ENCODE measurements at regions not wholly inside any gene's neighbourhood (a gene's known extent, or its start where the extent isn't known, plus 50 kb on each side); places are given as distances from the start of the nearest gene placed in this dataset.

- no peak for DNase-seq
Measured at GRCh38 chr2:16328521-16329190, 337.0 kb downstream of the CYRIA start.

DNA sequence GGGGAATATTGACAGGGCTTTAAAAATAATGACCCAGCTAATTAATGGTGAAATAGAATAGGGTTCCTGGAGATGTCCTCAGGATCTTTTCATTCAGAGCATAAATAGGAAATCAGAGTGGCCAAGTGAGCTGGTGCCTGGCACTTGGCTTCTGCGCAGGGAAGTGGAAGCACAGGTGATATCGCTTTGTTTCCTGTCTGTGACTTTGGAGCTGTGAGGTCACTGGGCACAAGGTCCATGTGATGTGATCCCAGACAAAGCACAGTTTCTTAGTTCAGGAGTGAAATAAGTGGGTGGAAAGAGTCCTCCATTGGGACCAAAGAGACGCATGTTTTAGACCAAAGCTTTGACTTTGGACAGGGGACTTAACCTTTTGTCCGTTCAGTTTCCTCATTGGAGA is 338.3 kb downstream of the CYRIA start:
- DNase-seq = no peak

- DNase-seq = no peak
Measured at GRCh38 chr2:16326711-16327300, 338.8 kb downstream of the CYRIA start.

DNA sequence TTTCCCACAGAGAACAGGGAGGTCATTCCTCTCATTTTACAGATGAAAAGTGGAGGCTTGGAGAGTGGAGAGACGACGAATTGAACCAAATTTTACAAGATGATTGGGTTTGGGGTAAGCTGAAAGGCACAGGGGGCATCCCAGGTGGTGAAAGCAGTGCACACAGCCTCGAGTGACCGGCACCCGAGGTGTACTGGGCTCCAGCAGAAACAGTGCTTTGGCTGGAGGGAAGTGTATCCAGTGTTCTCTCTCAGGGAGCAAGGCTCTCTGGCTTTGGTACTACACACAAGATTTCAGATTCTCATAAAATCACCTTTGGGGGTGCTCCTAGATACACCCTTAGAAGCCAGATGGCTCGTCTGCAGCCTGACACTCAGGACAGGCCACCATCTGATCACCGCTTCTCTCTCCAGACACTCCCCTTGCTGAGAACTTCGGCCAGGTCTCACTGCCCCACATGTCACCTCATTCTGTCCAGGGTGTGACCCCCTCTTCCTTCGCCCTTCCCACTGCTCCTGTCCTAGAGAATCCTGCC is 339.6 kb downstream of the CYRIA start:
- DNase-seq = no peak

DNA sequence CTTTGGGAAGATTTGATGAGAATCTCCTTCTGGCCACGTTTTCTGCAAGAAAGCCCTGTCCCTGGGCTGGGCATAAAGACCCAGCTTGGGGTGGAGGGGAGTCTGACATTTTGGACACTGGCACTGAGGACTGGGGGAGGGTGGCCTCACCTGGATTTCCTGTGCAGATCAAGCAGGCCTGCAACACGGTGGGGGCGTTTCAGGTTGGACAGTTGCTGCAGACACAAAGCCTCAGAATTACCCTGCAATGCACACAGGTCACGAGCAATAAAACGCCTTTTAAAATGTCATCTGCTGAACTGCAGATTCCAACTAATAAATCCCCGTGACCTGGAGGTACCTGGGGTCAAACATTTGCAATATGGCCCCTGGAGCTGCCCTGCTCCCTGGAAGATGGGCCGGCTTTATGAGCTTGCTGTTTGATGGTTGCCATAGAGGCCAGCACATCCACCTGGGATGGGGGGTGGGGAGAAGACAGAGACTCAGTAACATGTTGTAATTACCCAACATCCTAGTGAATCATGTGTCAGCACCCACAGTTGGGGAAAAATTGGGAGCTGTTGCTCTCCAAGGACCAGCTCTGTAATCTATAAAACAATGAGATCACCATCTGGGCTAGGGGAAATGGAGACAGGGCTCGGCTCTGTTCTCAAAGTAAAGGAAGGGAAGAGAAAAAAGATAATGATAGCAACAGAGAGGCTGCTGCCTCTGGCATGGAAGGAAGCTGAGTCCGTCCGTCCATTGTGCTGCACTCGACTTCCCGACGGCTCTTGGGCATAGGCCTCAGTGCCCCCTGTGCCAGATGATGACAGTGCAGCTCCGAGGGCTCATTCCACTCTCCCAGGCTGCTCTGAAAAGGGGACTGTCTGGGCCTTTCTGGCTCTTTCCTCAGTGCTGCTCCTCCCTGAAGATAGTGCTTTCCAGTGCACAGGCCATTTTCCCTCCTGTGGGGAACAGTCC is 340.3 kb downstream of the CYRIA start:
- no peak for DNase-seq

GRCh38 chr2:16324544-16324937 is 341.1 kb downstream of the CYRIA start:
- no peak for DNase-seq

DNA sequence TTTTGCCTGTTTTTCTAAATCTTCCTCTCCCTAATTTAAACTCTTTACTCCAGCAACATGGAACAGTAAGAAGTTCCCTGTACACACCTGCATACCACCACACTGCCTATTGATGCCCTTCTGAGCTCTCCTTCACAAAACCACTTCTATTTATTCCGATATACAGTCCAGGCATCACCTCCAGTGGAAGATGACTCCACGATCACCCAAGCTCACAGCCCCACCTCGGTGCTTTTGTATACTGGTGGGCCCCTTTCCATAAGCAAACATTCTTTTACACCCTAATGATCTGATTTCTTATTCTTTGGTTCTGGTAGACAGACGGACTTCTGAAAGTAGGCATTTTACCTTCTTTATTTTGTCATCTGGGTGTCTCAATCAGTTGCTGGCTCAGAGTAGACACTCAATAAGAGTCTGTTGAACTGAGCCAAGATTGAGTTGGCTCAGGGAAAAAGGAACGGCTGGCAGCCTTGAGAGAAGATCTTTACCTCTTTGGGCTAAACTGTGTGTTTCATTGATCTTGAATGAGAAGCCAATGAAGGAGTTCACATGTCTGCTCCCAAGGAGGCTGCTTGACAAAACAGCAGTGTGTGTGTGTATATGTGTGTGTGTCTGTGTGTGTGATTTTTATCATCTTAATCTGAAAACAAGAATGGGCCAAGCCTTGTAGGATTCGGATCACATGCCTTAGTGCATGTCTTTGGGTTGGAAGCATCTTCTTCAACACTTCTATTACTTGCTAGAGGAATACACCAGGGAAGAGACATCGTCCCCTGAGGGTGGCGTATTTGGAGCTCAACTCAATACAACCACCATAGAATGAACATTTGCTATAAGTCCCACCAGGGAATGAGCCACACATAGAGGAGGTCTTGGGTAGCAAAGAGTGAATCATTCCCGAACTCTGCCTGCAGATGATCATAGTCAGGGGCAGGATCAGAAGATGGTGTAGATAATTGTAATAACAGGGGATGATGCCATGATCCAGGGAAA is 341.8 kb downstream of the CYRIA start:
- DNase-seq = no peak

- DNase-seq = no peak
Measured at GRCh38 chr2:16323126-16323520, 342.5 kb downstream of the CYRIA start.

DNA sequence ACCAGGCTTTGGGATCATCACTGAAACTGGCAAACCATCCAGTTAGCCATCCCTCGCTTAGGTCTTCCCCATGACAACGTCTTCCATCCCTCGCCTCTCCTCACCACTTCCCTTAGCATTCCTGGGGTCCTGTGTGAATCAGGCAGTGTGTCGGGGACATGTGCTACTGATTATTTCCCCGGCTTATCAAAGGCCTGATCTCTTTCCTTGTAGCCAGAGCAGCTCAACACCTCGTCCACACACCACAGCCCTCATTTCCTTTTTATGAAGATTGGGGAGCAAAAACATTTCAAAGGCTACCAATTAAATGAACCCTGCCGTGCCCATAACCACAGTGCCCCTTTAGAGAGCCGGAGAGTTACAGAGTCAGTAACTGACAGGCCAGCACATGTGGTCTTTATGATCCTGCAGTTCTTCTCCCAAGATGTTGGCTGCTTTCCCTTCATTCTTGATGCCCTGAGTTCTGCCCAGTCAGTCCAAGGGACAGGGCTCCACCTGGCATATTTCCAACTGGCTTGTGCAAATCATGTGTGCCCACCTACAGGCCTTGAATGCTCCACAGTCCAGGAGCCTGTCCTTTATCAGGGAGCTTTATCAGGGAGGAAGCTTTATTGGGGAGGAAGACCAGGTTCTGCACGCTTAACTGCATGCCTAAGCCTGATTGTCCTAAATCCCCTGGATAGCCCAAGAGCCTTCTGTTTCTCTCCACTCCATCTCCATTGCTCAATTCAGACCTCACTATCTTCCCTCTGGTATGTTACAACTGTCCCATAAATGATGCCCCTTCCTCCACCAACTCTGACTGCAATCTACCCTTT is 343.1 kb downstream of the CYRIA start:
- no peak for DNase-seq

DNA sequence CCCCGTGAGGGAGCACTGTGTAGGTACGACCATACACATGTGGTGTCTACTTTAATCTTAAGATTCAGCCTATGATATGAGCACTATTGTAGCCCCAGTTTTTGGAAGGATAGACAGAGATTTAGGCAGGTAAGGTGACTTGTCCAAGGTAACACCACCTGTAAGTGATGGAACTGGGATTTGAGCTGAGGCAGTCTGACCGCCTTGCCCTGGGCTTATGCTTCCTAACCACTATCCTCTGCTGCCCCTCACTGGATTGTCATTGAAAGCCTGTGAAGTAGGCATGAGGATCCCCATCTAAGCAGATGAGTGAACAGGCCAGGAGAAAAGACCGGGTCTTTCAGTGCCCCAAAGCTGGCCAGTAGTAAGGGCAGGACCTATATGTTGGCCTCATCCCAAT is 343.8 kb downstream of the CYRIA start:
- DNase-seq = peak; percentile 58

GRCh38 chr2:16321256-16321655 is 344.4 kb downstream of the CYRIA start:
- DNase-seq = no peak

DNA sequence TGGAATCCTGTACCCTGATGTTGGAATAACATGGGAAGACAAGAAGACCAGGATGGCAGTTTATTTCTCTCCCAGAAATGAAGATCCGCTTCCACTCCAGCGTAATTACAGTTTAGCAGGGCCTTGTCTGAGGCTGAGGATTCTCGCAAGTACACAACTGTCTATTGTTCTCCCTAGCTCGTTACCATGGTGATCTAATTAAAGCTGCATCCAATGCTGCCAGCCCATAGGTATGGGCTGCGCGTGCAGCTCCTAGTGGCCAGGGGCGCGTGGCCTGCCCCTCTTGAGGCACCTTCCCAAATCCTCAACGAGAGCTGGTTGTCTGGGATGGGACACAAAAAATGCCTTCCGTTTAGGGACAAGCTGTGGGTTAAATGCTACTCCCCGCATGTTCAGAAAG is 344.9 kb downstream of the CYRIA start:
- peak; percentile 38 for DNase-seq

GRCh38 chr2:16319551-16320121 is 346.0 kb downstream of the CYRIA start:
- no peak for DNase-seq

DNA sequence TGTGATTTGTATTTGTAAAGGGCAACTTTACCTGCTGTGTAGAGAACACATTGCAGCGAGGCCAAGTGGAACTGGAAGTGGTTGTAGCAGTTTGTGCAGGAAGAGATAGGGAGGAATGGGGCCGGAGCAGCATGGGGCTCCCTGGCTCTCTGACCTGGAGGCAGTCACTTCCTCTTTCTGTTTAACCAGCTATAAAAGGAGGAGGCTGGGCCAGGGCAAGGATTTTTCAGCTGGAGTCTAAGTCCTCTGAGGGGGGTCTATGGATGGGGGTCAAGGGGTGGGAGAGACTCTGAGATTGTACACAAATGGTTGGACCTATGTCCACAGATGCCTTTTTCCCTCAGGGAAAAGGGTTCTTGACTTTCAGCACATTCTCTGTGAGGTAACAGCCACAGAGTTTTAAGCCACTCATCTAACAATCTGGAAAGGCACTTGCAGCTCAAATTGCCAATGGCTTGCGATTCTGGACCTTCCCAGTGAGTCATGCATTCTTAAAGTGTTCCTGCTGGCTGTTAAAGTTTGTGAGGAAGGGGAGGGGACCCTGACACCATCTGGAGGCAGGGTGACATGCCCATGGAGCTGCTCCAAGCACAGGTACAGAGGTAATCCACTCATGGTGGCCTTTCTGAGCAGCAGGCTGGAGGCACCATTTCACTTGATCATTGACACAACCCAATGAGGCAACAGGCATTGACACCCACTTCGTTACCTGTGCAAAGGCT is 347.0 kb downstream of the CYRIA start:
- DNase-seq = no peak

DNA sequence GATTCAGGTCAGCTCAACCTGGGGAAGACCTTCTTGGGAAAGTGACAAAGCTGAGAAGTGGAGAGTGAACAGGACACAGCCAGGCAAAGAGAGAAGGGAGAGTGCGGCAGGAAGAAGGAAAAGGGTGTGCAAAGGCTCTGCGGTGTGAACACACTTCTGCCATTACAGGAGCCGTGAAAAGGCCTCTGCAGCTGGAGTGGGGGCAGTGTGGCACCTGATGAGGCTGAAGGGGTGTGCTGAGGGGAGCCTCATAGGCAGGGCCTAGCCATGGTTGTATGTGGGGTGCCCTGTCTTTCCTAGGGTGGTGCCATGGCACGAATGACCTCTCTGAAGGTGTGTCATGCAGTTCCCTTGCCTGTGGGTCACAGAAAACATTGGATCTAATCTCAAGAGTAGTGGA is 347.6 kb downstream of the CYRIA start:
- no peak for DNase-seq

- DNase-seq = no peak
Measured at GRCh38 chr2:16317211-16317830, 348.3 kb downstream of the CYRIA start.

- DNase-seq = no peak
Measured at GRCh38 chr2:16316456-16317210, 349.0 kb downstream of the CYRIA start.

GRCh38 chr2:16315908-16316307 is 349.7 kb downstream of the CYRIA start:
- DNase-seq = no peak

DNA sequence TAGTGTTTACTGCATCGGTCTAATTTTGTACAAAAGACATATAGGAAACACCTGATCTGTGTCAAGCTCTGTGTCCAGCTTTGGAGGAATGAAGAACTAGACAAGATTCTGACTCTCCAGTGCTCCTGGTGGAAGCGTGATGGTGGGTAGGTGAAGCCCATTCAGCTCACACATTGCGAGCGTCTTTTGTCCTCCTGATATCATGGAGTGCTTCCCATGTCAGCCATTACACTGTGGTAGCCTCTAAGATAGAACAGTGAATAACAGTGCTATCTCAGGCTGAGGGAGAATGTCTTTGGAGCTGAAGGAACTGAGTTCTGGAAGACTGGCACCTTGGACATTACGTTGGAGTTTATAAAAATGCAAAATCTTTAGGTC is 350.2 kb downstream of the CYRIA start:
- DNase-seq = no peak

Measured in midbrain (tissue), 1 donor.